ENCODE measurements at regions not wholly inside any gene's neighbourhood (a gene's known extent, or its start where the extent isn't known, plus 50 kb on each side); places are given as distances from the start of the nearest gene placed in this dataset.

- TF ChIP-seq, protein P1, sequence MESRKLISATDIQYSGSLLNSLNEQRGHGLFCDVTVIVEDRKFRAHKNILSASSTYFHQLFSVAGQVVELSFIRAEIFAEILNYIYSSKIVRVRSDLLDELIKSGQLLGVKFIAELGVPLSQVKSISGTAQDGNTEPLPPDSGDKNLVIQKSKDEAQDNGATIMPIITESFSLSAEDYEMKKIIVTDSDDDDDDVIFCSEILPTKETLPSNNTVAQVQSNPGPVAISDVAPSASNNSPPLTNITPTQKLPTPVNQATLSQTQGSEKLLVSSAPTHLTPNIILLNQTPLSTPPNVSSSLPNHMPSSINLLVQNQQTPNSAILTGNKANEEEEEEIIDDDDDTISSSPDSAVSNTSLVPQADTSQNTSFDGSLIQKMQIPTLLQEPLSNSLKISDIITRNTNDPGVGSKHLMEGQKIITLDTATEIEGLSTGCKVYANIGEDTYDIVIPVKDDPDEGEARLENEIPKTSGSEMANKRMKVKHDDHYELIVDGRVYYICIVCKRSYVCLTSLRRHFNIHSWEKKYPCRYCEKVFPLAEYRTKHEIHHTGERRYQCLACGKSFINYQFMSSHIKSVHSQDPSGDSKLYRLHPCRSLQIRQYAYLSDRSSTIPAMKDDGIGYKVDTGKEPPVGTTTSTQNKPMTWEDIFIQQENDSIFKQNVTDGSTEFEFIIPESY (IDR thresholded peaks at IDR 0.05; ENCODE audit: extremely low read depth, insufficient replicate concordance, low read length), result no peak
- no peak for TF ChIP-seq YY1 (IDR thresholded peaks at IDR 0.05; ENCODE audit: extremely low read depth, insufficient replicate concordance, low read depth, low read length)
Measured at GRCh38 chr22:47804281-47804680, 1041.8 kb downstream of the TBC1D22A start (continued).

GRCh38 chr22:47802421-47802820, 1040.0 kb downstream of the TBC1D22A start:
- Histone ChIP-seq H3K4me1 (ENCODE audit: control insufficient read depth in 1 of 2, insufficient read depth in 2 of 2, low read length in 2 of 2) (no peaks in the 10 kb centered on the region), H3K9me3 (ENCODE audit: control insufficient read depth in 1 of 2, insufficient read depth in 1 of 2, low read depth in 1 of 2, low read length in 2 of 2) (no peaks in the 10 kb centered on the region), H2AFZ (ENCODE audit: low read depth, low read length, poor library complexity, severe bottlenecking) (no peak overlapping the region), H3K9ac (ENCODE audit: low read length) (no peak overlapping the region), H4K20me1 (ENCODE audit: insufficient read depth) (no peaks in the 10 kb centered on the region; the same call in 1 of the 2 replicates), H3K36me3 (ENCODE audit: control insufficient read depth in 1 of 2, insufficient read depth in 2 of 2, low read length in 2 of 2) (no peaks in the 10 kb centered on the region), H3K27me3 (ENCODE audit: insufficient read depth, low read length) (no peaks in the 10 kb centered on the region), H3K79me2 (ENCODE audit: insufficient read depth, low read length) (no peaks in the 10 kb centered on the region), H3K4me3 (replicated peaks in 1 of 2; ENCODE audit: low read depth in 1 of 2, low read length in 2 of 2) (no peak overlapping the region), H3K9me2 (ENCODE audit: insufficient read depth) (no peaks in the 10 kb centered on the region), H3K4me2 (ENCODE audit: low read length) (no peak overlapping the region), H3K27ac (ENCODE audit: low read depth, low read length) (no peak overlapping the region)
- ATAC-seq, result no peak
- ChIA-PET CTCF (no interaction called here), RAD21 (ENCODE audit: low non-redundant PET in 1 of 2, low total read pairs in 2 of 2, uncharacterized antibody in 2 of 2, unreplicated experiment in 2 of 2) (no interaction called here), POLR2A (no interaction called here)
- BruUV-seq (replicated peaks), result no TSS peak
- intact Hi-C loops (cut with micrococcal nuclease), result no loop called here
- no peak for DNase-seq (ENCODE audit: low read depth, low spot score)
- TF ChIP-seq, protein P2, sequence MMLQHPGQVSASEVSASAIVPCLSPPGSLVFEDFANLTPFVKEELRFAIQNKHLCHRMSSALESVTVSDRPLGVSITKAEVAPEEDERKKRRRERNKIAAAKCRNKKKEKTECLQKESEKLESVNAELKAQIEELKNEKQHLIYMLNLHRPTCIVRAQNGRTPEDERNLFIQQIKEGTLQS (IDR thresholded peaks at IDR 0.05), result no peak
- no peak for TF ChIP-seq ELF1 (IDR thresholded peaks at IDR 0.05; ENCODE audit: borderline replicate concordance, low read depth)
- no peak for TF ChIP-seq JUND (IDR thresholded peaks at IDR 0.05)
- TF ChIP-seq, protein P3, sequence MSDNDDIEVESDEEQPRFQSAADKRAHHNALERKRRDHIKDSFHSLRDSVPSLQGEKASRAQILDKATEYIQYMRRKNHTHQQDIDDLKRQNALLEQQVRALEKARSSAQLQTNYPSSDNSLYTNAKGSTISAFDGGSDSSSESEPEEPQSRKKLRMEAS (IDR thresholded peaks at IDR 0.05), result no peak
- no peak for TF ChIP-seq SIN3A (IDR thresholded peaks at IDR 0.05; ENCODE audit: low read depth)
- no peak for TF ChIP-seq FOSL1 (IDR thresholded peaks at IDR 0.05; ENCODE audit: low read depth)
- no peak for TF ChIP-seq CEBPB (IDR thresholded peaks at IDR 0.05; ENCODE audit: low read depth)
